AG09309 (cell line): ENCODE measurements at regions not wholly inside any gene's neighbourhood (a gene's known extent, or its start where the extent isn't known, plus 50 kb on each side); places are given as distances from the start of the nearest gene placed in this dataset.

Experiments used
- DNase-seq: peaks from one replicate; pipeline ENCODE4 v3.0.0-alpha.2; 2010; ENCODE audit warnings: low read depth
- H3K4me3 ChIP-seq: 2 replicates; pipeline ENCODE4 v1.5.1; 2011; ENCODE audit warnings: mild to moderate bottlenecking, low read depth, low read length, moderate library complexity; ENCODE audit not compliant: control insufficient read depth
- TF ChIP-seq, protein P1 (sequence below): IDR thresholded peaks from 2 replicates; pipeline ENCODE4 v1.5.1; 2011; ENCODE audit warnings: mild to moderate bottlenecking, low read depth, low read length, inconsistent platforms; ENCODE audit not compliant: insufficient read depth, control insufficient read depth; ENCODE audit errors: missing control alignments

DNA sequence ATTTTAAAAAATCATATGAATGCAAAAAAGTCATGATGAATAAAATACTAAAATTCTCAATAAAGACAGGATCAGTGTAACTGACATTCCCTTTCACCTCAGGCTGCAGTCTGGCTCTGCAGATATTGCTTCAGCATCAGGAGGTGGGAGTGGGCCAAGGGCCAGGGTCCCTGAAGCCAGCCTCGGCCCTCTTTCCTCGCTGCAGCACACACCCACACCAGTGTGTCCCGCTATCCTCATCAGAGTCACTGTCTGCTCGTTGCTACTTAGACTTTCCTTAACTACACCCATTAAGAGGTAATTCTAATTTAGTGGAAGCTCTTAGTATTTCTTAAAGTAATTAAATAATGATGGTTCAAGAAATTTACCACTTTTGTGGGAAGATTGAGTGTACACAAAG is 298.2 kb downstream of the UBE3D start:
- H3K4me3 ChIP-seq = no peak overlapping the region
- TF ChIP-seq, protein P1, sequence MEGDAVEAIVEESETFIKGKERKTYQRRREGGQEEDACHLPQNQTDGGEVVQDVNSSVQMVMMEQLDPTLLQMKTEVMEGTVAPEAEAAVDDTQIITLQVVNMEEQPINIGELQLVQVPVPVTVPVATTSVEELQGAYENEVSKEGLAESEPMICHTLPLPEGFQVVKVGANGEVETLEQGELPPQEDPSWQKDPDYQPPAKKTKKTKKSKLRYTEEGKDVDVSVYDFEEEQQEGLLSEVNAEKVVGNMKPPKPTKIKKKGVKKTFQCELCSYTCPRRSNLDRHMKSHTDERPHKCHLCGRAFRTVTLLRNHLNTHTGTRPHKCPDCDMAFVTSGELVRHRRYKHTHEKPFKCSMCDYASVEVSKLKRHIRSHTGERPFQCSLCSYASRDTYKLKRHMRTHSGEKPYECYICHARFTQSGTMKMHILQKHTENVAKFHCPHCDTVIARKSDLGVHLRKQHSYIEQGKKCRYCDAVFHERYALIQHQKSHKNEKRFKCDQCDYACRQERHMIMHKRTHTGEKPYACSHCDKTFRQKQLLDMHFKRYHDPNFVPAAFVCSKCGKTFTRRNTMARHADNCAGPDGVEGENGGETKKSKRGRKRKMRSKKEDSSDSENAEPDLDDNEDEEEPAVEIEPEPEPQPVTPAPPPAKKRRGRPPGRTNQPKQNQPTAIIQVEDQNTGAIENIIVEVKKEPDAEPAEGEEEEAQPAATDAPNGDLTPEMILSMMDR = no peak
- DNase-seq = no peak

DNA sequence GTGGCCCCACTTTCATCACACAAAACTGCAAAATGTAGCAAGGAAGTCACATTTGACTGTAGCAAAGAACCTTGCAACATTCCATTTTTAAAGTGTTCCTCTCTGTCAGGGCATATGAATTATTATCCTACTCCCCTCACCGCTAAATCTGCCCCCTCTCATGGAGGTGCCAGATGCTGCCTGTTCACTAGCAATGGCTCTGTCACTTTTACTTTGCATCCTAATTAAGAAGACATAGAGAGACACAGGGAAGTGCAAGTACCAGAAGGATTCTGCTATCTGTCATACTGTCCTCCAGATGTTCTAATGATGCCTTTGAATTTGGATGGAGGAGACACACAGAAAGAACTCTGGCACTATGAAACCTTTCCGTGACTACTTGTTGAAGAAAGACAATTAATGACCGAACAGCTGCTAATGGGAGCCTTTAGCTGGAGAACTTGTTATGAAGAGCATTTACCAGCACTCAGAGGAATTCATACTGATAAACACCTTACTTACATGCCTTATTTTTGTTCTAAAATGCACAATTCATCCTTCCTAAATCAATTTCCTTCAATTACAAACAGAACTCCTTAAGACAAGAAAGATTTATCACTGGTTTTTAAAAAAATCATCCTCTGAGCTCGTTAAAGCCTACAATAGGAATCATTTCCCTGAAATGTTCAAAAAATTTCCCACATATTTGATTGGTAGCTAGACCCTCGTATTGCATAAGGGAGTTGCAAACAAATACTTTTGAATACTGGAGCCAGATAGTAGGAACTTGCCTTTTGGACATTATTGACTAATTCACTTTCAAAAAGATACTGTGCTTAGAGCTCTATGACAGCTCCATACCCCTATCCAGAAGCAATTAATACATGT is 292.6 kb downstream of the UBE3D start:
- TF ChIP-seq, protein P1 = no peak
- DNase-seq = no peak
- H3K4me3 ChIP-seq = no peak overlapping the region

- H3K4me3 ChIP-seq = no peak overlapping the region
- TF ChIP-seq, protein P1 = no peak
- no peak for DNase-seq
Measured at GRCh38 chr6:82775361-82775760, 290.3 kb downstream of the UBE3D start.

- no peak for DNase-seq
- TF ChIP-seq, protein P1 = no peak
- H3K4me3 ChIP-seq = no peak overlapping the region
Measured at GRCh38 chr6:82775981-82776380, 289.7 kb downstream of the UBE3D start.

DNA sequence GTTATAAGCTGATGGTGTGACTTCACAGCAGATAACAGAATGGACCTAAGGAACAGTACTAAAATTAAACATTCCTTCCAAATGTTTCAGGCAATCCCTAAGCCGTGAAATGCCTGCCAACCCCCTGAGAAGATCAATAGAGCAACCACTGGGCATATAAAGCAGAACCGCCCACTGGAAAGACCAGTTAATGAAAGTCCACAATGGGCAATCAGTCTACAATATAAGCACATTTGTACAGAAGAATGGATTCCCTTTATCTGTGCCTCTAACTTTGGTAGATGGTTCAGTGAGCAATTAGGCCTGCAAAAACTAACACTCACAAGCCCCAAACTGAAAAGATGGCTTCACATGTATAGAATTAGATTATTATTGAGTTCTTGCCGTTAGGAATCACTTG is 286.6 kb downstream of the UBE3D start:
- DNase-seq = no peak
- TF ChIP-seq, protein P1 = no peak
- no peak overlapping the region for H3K4me3 ChIP-seq

GRCh38 chr6:82780334-82780733 is 285.3 kb downstream of the UBE3D start:
- DNase-seq = no peak
- TF ChIP-seq, protein P1 = no peak
- H3K4me3 ChIP-seq = no peak overlapping the region
